HG03103 (cell line): ENCODE measurements at regions not wholly inside any gene's neighbourhood (a gene's known extent, or its start where the extent isn't known, plus 50 kb on each side); places are given as distances from the start of the nearest gene placed in this dataset.
"Not testable (repeated sequence)": the region's sequence is repeated elsewhere in the genome, so short reads cannot be mapped to it uniquely, and the experiment has no call there.

Source experiments
- ATAC-seq: cut with Tn5 transposase; IDR thresholded peaks from one replicate; pipeline ENCODE4 v1.9.1; 2021; ENCODE audit warnings: low read depth; ENCODE audit not compliant: unreplicated experiment

DNA sequence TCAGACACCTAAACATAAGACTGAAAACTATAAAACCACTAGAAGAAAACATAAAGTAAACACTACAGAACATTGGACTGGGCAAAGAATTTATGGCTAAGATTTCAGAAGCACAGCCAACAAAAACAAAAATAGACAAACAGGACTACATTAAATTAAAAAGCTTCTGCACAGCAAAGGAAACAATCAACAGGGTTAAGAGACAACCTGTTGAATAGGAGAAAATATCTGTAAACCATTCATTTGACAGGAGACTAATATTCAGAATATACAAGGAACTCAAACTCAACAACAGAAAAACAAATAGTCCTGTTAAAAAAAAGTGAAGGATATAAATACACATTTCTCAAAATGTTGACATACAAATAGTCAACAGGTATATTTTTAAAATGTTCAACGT lies 106.7 kb upstream of the FANCL start:
- ATAC-seq = no peak

DNA sequence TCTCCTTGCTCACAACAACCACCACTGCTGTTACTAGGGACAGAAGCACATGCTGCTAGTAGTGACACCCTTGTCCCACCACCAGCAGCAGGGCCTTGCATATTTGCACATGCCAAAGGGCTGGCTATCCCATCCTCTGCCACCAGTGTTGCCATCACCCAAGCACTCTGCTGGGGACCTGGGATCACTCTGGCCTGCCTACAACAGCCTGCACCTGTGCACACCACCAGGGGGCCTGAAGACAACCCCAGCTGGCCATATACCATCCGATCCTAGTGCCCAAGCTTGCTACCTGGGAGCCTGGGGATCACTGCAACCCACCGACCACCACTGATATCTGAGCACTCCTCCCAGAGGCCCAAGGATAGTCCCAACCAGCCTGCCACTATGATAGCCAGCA lies 99.9 kb upstream of the FANCL start:
- no peak for ATAC-seq

DNA sequence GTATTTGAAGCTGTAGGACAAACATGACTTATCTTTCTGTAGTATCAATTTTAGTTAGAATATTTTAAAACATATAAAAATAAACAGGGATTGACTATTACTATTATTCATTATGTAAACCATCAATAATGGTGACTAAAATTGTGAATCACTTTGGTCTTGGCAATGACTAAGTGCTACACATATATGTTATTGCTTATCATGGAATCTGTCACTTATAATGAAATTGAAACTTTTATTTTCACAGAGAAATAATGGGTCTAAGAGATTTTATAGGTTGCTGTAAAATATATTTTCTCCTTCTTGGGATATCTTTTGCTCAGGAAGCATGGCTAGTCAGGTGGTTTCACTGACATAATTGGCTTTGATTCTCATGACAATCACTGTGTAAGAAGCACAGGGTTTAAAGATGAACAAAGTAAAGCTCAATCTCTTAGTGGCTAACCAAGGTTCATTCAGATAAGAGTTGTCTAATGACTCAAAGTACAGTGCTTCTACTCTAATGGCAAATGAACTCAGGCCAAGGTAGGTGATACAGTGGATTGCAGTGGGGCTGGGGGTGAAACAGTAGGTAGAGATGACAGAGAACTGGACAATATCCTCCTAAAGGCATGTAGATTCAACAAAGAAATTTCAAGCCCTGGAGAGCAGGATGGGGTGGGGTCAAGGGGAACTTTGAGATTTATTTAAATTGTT lies 98.6 kb upstream of the FANCL start:
- ATAC-seq = no peak

DNA sequence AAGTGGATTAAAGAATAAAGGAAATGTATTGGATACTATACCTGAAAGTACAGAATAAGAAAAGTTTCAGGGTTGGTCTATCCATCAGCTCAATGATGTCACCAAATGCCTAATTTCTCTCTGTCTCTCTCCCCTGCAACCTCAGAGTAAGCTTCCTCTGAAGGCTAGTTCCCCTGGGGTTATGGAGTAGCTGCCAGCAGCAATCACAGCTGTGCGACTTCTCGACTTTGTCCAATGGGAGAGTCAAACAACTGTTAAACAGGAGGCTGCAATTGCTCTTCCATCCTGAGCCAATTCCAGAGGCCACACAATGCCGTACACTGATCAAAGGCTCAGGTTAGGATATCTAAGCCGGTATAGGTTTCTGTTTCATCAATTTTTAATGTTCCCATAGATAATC lies 95.3 kb upstream of the FANCL start:
- no peak for ATAC-seq

DNA sequence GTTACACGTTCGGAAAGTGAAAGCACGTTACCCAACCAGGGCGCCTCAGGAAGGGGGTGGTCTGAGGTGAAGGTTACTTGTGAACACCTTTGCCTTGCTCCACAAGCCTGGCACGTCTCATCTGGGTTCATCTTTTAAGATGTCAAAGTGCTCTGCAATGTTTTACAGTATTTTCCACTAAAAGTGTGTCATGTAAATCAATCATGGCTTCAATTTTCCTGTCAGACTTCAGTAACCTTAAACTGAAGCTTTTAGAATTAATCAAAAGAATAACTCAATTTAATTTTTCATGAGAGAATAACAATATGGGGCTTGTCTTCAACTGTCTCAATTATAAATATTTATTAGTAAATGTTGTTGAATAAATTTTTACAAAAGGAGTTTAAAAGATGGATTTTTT lies 93.3 kb upstream of the FANCL start:
- no peak for ATAC-seq

DNA sequence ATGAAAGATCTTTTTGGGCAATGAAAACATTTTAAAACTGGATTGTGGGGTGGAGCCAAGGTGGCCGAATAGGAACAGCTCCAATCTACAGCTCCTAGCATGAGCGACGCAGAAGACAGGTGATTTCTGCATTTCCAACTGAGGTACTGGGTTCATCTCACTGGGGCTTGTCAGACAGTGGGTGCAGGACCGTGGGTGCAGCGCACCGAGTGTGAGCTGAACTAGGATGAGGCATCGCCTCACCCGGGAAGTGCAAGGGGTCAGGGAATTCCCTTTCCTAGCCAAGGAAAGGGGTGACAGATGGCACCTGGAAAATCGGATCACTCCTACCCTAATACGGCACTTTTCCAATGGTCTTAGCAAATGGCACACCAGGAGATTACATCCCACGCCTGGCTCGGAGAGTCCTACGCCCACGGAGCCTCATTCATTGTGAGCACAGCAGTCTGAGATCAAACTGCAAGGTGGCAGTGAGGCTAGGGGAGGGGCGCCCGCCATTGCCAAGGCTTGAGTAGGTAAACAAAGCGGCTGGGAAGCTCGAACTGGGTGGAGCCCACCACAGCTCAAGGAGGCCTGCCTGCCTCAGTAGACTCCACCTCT lies 84.3 kb upstream of the FANCL start:
- ATAC-seq = not testable (repeated sequence)

DNA sequence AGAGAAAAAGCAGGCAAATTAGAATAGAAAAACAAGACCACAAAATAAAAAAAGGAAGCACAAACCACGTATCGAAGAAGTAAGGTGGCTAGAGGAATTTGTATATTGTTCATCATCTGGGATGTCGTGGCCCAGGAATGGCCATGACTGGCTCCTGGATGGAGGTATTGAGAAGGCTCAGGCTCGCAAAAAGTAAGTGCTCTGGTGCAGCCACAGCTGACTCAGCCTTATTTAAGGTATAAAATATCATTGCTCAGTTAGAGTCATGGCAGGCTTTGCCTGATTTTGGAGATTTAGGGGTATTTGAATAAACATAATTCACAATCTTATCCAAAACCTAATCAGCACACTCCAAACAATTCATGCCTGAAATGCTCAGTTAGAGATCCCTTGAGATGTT lies 78.4 kb upstream of the FANCL start:
- no peak for ATAC-seq

DNA sequence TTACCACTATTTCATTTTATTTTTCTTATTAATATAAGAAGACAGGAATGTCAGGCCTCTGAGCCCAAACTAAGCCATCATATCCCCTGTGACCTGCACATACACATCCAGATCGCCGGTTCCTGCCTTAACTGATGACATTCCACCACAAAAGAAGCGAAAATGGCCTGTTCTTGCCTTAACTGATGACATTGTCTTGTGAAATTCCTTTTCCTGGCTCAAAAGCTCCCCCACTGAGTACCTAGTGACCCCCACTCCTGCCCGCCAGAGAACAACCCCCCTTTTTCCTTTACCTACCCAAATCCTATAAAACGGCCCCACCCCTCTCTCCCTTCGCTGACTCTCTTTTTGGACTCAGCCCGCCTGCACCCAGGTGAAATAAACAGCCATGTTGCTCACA lies 77.8 kb upstream of the FANCL start:
- not testable (repeated sequence) for ATAC-seq

DNA sequence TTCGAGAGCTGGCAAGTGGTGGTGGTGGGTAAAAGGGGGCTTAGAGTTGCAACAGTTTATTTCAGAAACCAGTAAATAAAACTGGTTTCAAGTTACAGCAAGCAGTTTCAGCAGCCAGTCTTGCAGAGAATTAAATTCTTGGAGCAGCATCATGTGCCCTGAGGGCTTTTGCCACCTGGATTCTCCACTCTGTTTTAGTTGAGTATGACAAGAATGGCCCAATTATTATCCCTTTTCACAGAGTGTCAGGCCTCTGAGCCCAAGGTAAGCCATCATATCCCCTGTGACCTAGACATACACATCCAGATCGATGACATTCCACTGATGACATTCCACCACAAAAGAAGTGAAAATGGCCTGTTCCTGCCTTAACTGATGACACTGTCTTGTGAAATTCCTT lies 72.8 kb upstream of the FANCL start:
- no peak for ATAC-seq

DNA sequence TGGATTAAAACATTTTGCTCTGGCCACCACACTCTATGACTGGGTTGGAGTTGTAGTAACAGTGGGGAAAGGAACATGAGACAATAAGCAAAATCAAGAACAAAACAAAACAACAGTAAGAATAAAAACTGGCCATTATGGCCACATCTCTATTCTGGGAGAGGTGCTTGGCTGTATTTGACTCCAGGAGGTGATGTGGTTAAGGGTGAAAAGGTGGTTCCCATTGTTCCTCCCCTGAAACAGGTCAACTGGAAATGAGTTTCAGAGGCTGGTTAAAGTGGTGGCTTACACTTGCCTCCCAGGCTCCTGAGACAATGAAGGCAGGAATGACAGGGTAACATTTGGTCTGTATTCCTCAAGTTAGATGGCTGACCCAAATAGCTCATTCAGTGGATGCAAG lies 67.3 kb upstream of the FANCL start:
- ATAC-seq = no peak

DNA sequence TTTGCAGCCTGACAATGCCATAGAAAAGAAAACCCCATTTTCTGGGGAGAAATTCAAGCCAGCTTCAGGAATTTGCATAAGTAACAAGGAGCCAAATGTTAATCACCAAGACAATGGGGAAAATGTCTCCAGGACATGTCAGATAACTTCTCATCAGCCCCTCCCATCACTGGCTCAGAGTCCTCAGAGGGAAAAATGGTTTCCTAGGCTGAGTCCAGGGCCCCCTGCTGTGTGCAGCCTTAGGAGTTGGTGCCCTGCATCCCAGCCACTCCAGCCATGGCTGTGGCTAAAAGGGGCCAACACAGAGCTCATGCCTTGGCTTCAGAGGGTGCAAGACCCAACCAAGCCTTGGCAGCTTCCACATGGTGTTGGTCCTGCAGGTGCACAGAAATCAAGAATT lies 63.7 kb upstream of the FANCL start:
- ATAC-seq = no peak

DNA sequence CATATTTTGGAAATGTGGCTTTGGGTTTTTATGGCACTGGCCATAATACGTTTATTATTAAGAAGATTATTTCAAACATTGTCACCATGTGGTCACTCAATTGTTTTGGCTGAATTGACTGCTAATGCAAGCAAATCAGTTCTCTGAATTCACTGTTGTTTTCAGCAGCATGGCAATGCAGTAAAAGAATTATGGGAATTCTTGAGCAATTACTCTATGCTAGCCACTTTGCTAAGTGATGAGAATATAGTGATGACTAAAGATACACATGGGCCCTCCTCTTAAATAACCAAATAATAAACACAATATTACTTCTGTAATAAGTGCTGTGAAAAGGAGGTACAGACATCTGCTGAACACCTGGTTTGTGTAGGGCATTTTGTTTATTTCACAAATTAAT lies 58.0 kb upstream of the FANCL start:
- no peak for ATAC-seq

DNA sequence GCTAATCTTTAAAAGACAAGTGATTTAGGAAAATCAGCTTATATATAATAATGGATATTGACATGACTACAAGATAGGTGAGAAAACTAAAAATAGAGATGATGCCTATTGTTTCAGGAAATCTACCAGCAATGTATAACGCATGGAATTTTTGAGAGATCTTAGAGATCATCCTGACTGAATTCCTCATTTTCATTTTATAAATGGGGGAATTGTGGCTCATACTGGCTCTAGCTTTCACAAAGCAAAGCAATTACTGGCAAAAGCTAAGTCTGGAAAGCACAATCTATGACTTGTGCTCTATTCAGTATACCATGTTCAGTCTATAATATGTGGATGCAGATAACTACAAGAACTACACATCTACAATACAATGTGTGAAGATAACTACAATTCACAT lies 51.9 kb upstream of the FANCL start:
- ATAC-seq = no peak

DNA sequence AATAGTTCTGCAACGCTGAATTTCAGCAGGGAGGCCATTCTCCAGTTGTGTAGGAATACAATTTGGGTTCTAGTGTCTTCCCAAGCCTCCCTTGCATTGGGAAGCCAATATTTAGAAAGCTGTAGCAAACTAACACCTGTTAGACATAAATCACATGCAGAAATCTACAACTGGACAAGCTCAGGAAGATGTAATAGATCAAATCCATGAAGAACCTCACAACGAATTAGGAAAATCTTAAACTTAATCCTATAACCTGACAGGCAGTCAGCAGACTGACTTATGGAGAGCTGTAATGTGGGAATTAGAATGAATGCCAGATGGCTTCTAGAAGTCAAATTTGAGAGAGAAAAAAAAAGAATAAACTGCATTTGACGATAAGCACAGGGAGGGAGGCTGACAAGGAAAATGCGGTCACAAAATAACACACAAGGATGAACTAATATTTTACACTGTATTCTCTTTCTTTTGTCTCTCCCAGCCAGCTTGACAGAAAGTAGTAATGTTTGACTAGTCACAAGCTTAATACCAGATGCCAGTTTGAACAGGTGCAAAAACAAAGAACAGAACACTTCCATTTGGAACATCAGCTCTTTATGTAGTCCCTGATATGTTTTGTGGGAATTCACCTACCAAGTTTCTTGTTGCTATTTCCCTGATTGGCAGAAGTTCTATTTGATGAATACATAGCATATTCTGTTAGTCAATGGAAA lies 50.8 kb upstream of the FANCL start:
- ATAC-seq = no peak
